Bone marrow (tissue), 2 donors: ENCODE measurements at regions not wholly inside any gene's neighbourhood (a gene's known extent, or its start where the extent isn't known, plus 50 kb on each side); places are given as distances from the start of the nearest gene placed in this dataset.

ENCODE experiments used
- DNase-seq, 2 donors: peaks; one replicate each; lab custom pipeline; 2025; lab: John Stamatoyannopoulos, UW

DNA sequence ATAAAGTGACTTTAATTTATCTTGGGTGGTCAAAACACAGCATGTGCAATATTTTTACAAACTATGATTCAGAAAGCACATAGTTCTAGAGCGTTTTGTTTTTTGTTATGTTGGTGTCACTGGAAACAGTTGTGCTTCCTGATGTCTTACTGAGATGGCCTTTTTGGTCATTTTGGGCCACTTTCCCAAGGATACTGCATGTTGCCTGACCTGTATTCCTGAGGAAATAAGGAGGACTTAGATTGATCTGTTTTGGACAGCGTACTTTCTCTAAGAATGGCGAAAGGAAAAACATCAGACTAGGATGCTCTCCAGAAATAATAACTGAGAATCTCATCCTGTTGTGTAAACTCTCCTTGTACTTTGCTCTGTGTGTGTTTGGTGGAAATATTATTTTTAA is 451.2 kb downstream of the USP25 start:
- no peak for DNase-seq

DNA sequence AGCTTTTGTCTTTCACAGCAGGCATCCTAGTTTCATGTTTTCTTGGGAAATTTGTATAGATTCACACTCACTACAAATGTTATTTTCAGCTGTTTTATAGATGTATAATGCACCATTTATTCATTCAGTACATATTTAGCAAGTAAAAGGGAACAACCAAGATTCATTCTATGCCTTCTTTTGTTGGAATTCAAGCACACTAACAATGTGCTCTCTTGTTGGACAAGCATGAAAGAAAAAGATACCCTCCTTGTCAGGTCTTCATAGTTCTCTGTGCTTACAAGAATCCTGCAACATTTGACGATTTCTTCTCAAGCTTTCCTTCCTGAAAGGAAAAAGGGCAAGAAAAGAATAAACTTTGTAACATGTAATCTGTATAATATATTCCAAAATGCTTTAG is 456.0 kb downstream of the USP25 start:
- no peak for DNase-seq

- DNase-seq: no peak
Observed at GRCh38 chr21:16186742-16187141, 457.0 kb downstream of the USP25 start.

DNA sequence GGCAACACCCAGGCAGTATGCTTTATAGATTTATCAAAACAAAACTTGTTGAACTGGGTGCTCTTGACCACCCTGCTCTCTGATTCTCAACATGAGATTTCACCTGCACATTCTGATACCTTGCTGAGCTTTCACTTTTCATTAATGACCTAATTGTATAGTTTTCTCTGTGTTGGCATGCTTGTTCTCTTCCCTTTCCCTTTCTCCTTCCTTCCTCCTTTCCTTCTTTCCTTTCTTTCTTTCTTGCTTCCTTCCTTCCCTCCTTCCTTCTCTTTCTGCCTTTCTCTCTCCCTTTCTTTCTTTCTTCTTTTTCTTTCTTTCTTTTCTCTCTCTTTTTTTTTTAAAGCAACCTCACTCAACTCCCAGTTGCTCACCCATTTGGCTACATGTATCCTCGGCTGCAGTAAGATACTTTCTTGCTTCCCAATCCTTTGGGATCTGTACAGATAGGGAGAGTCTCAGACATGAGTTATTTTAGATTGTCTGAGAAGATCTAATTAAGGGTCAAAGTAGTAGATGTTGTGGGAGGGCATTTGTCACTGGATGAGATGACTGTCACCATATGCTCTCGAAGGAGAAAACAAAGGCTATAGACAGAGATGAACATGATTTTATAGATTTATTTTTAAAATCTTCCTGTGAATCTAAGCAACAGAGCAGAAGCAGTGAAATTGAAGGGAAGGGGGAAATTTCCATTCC is 458.0 kb downstream of the USP25 start:
- no peak for DNase-seq

DNA sequence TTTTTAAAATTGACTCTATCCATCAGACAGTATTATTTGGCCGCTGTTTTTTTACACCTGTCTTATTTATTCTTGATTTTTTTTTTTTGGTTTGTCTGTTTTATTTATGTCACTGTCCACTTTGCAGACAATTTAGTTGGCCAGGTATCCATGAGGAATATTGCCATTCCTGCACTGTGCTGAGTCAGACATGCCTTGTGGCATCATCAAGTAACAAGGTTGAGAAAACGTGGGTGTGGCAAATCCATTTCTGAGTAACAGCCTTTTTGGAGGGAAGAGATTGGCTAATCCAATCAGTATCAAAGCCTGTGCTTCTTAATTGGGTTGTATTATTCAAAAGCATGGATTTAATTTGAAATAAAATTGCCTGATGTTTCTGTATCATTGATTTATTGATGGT is 463.1 kb downstream of the USP25 start:
- DNase-seq: no peak

DNA sequence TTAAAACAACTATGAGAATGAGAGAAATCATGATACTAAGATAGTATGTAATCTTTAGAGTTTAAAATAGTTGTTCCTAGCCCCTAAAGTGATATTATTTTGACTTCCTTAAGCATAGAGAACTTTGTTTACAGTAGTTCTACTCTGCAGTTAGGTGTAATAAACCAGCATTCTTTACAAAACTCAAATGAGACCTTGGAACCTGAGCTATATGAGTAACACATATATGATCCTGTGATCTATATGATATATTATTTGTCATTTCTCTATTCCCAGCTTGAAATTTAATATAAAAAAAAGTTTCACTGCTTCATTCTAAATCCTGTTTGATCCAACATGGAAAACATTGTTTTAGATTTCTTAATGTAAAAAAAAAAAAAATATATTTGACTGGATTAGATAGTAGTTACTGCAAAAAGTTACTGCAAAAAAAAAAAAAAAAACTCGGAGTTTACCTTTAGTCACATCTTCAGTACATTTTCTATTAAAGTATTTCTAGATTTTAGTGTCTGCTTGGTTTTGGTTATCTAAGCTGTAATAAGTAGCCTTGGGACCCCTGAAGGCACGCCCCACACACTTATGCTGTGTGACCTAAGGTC is 463.8 kb downstream of the USP25 start:
- DNase-seq: no peak

- peak in 1 of 2 donors; percentile 78 for DNase-seq
Observed at GRCh38 chr21:16194095-16194787, 464.5 kb downstream of the USP25 start.

GRCh38 chr21:16194788-16195537 is 465.2 kb downstream of the USP25 start:
- no peak for DNase-seq

GRCh38 chr21:16195538-16195910 is 465.7 kb downstream of the USP25 start:
- DNase-seq: no peak

DNA sequence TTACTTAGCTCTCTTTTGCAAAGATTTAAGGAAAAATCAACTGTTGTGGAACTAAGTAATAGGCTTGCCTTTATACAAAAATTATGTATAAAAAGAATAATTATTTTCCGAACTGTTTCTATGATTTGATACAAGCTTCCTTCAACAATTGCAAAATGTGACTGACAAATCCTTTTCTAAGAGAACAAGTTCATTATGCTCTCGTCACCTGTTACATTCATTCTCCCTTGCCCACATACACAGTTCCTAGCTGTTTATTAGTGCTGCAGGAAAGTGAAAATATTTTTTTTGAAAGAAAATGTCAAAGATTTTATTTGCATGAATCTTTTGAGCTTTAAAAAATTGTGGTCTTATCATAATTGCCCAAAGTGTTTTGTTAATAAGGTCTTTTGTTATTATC is 466.2 kb downstream of the USP25 start:
- no peak for DNase-seq

- DNase-seq: no peak
Observed at GRCh38 chr21:16198546-16198945, 468.8 kb downstream of the USP25 start.

DNA sequence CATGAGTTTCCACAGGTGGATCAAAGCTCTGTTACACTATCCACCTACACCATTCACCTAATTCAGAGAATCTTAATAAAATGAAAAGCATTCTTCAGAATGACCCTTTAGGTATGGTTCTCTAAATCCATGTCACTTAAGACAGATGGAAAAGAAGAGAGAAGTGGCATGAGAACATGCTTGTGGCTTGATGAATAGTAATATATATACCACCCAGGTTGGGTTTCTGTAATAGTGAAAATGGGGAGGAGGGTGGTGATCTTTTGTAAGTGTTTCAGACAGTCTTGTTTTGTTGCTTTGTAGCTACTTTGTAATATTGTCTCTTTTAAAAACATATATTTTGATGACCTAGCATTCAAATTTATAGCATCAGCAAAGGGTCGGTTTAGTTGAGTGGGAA is 469.8 kb downstream of the USP25 start:
- no peak for DNase-seq

GRCh38 chr21:16201718-16202117 is 471.9 kb downstream of the USP25 start:
- DNase-seq: no peak

GRCh38 chr21:16205527-16205926 is 475.7 kb downstream of the USP25 start:
- DNase-seq: no peak

- no peak for DNase-seq
Observed at GRCh38 chr21:16211339-16212303, 481.8 kb downstream of the USP25 start.

DNA sequence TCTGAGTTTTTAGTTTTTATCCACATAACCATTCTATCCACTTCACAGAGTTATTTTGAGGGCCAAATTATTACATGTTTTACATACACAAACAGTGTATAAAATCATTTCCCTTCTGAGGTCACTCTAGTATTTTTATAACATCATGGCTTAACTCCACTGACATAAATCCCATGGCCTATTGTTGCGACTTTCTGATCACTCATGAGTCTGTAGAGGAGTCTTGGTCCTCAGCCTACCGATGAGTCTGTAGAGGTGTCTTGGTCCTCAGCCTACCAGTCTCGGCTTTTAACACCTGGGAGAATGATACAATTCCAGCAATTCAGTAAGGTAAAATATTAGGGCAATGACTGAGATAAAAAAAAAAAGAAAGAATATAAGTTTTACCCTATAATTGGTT is 483.7 kb downstream of the USP25 start:
- DNase-seq: no peak

GRCh38 chr21:16215193-16215592 is 485.4 kb downstream of the USP25 start:
- DNase-seq: no peak

GRCh38 chr21:16215663-16216183 is 485.9 kb downstream of the USP25 start:
- DNase-seq: no peak

DNA sequence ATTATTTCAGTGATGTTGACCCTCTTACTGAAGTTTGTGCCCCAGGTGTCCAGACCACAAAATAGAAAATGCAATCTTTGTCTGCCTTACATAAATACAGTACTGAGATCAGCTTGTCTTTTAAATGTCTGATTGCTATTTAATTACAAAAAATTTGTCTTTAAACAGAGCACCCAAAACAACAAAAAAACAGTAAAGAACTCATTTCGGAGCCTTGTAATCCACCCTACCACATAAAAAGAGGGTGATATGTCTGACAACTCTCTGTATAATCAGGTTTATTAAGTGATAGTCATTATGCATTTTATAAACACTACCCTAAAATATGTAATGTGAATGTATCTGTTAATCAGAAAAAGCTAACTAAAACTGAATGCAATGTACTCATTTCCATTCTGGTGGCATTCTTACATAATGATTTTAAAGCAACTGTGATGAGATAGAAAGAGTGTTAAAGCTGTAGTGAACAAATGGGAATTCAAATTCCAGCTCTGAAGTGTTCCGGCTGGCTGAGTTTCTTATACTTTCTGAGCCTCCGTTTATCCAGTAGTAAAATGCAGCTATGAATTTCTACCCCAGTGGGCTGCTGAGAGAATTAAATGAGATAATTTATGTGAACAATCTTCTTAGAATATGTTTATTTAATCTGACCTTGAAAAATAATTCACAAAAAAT is 486.6 kb downstream of the USP25 start:
- no peak for DNase-seq

DNA sequence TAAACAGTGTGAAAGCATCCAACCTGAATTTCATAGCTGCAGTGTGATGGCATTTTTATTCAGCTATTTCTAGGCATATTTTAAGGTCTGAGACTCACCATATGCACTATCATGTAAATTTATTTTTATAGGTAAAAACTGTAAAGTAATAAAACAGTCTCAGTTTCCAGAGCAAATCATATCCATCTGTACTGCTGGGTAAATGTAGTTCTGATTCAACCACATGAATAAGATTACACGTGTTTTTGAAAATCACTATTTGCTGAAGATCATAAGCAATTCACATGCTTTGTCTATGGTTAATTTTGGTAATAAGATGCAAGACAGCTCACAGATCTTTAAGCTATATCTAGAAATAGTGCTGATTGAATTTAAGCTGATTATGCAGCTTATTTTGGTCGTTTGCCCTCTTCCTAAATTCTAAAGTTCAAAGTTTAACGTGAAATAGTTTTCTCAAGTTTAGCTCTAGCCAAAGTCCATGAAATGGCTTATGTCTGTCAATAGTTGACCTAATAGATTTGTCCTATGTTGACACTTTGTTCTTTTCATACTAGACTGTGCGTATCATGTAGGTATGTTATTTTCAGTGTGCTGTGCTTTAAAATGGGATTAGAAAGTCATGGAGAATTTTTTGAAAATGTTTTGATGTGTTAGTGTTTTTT is 489.0 kb downstream of the USP25 start:
- DNase-seq: no peak
